Fibroblast of skin of left quadriceps (primary cell): ENCODE measurements at regions not wholly inside any gene's neighbourhood (a gene's known extent, or its start where the extent isn't known, plus 50 kb on each side); places are given as distances from the start of the nearest gene placed in this dataset.

Source experiments
- DNase-seq, 2 experiments: peaks; one replicate each; pipeline ENCODE4 v3.0.0-alpha.2; 2013; ENCODE audit warnings: low read depth in 2 of 2

- DNase-seq = no peak
These were observed 325.5 kb downstream of the LMX1A start for GRCh38 chr1:165031001-165031400.

- no peak for DNase-seq
These were observed 330.7 kb downstream of the LMX1A start for GRCh38 chr1:165025805-165026204.

GRCh38 chr1:165014753-165015152 lies 341.8 kb downstream of the LMX1A start:
- DNase-seq = no peak

GRCh38 chr1:165011991-165012531 lies 344.5 kb downstream of the LMX1A start:
- no peak for DNase-seq

GRCh38 chr1:165011186-165011585 lies 345.3 kb downstream of the LMX1A start:
- DNase-seq = no peak

GRCh38 chr1:165010418-165011070 lies 346.0 kb downstream of the LMX1A start:
- no peak for DNase-seq

GRCh38 chr1:165006831-165007230 lies 349.7 kb downstream of the LMX1A start:
- no peak for DNase-seq

GRCh38 chr1:164999146-164999545 lies 357.4 kb downstream of the LMX1A start:
- DNase-seq = no peak

GRCh38 chr1:164991763-164992314 lies 364.7 kb downstream of the LMX1A start:
- no peak for DNase-seq

- no peak for DNase-seq
These were observed 373.4 kb downstream of the LMX1A start for GRCh38 chr1:164983023-164983650.

GRCh38 chr1:164982545-164982944 lies 374.0 kb downstream of the LMX1A start:
- no peak for DNase-seq

GRCh38 chr1:164977561-164977960 lies 379.0 kb downstream of the LMX1A start:
- no peak for DNase-seq

- DNase-seq = no peak
These were observed 384.5 kb downstream of the LMX1A start for GRCh38 chr1:164971921-164972415.

GRCh38 chr1:164971391-164971790 lies 385.1 kb downstream of the LMX1A start:
- no peak for DNase-seq

GRCh38 chr1:164969253-164969652 lies 387.3 kb downstream of the LMX1A start:
- DNase-seq = no peak

- no peak for DNase-seq
These were observed 389.2 kb downstream of the LMX1A start for GRCh38 chr1:164967300-164967699.

- DNase-seq = no peak
These were observed 394.8 kb downstream of the LMX1A start for GRCh38 chr1:164961715-164962114.

- DNase-seq = no peak
These were observed 397.3 kb downstream of the LMX1A start for GRCh38 chr1:164958982-164959768.

GRCh38 chr1:164953815-164954214 lies 394.8 kb downstream of the PBX1 start:
- DNase-seq = no peak

- DNase-seq = no peak
These were observed 394.1 kb downstream of the PBX1 start for GRCh38 chr1:164953098-164953497.

- no peak for DNase-seq
These were observed 392.5 kb downstream of the PBX1 start for GRCh38 chr1:164951508-164951907.

- DNase-seq = no peak
These were observed 391.6 kb downstream of the PBX1 start for GRCh38 chr1:164950541-164950986.
